IPS DF 6.9 (cell line): ENCODE measurements at regions not wholly inside any gene's neighbourhood (a gene's known extent, or its start where the extent isn't known, plus 50 kb on each side); places are given as distances from the start of the nearest gene placed in this dataset.

Source experiments
- DNase-seq: peaks from one replicate; pipeline ENCODE4 v3.0.0-alpha.2; 2013; ENCODE audit warnings: low read depth, low spot score
- H3K27ac ChIP-seq: one replicate; pipeline ENCODE4 v1.5.1; 2013; ENCODE audit warnings: low read length, control low read depth
- H3K27me3 ChIP-seq: 2 replicates; pipeline ENCODE4 v1.6.1; 2013; ENCODE audit warnings: mild to moderate bottlenecking, low read length; ENCODE audit not compliant: control insufficient read depth, insufficient read depth
- H3K36me3 ChIP-seq: 2 replicates; pipeline ENCODE4 v1.6.1; 2013; ENCODE audit warnings: low read length; ENCODE audit not compliant: control insufficient read depth, insufficient read depth
- H3K4me1 ChIP-seq: 2 replicates; pipeline ENCODE4 v1.6.1; 2013; ENCODE audit warnings: low read length; ENCODE audit not compliant: control insufficient read depth, insufficient read depth
- H3K4me3 ChIP-seq: 2 replicates; pipeline ENCODE4 v1.5.1; 2013; ENCODE audit warnings: mild to moderate bottlenecking, low read length
- H3K9me3 ChIP-seq: 2 replicates; pipeline ENCODE4 v1.6.1; 2013; ENCODE audit warnings: low read length, inconsistent platforms; ENCODE audit not compliant: control insufficient read depth, insufficient read depth
- WGBS: extraction: QIAGEN DNeasy Blood & Tissue Kit; methylation state at CpG from one replicate; pipeline ENCODE4 v1.1.7; 2013; ENCODE audit warnings: mixed read lengths, missing lambda C conversion rate; ENCODE audit not compliant: insufficient read length, insufficient coverage; 5-methylcytosine and 5-hydroxymethylcytosine counted together

DNA sequence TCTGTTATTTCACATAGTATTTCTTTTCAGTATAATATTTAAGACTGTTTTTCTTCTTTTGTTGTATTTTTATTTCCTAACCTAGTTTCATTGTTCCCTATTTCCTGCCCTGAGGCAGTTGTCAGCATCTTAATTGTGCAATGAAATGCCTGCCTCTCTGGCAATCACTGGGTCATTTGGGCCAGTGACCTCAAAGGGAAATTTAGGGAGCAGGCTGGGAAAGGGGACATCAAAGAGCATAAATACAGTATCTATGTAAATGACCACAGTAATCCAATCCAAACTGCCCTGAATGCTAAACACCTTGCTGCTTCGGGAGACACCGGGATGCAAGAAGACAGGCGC lies 147.8 kb downstream of the TLR5 start:
- WGBS: no CpG with 5 or more reads among the region's 3 CpGs
- H3K4me3 ChIP-seq: no peak overlapping the region
- peaks cover 2% of the 10 kb centered on the region; the same call in 1 of the 2 replicates for H3K4me1 ChIP-seq
- no peaks in the 10 kb centered on the region for H3K27me3 ChIP-seq
- no peaks in the 10 kb centered on the region for H3K36me3 ChIP-seq
- no peak for DNase-seq
- no peak overlapping the region for H3K27ac ChIP-seq
- no peaks in the 10 kb centered on the region for H3K9me3 ChIP-seq

GRCh38 chr1:222995620-222996309 lies 147.3 kb downstream of the TLR5 start:
- H3K4me1 ChIP-seq: peaks cover 2% of the 10 kb centered on the region; the same call in 1 of the 2 replicates
- H3K9me3 ChIP-seq: no peaks in the 10 kb centered on the region
- no peaks in the 10 kb centered on the region for H3K27me3 ChIP-seq
- H3K4me3 ChIP-seq: no peak overlapping the region
- no peak for DNase-seq
- H3K36me3 ChIP-seq: no peaks in the 10 kb centered on the region
- WGBS: no CpG with 5 or more reads among the region's 5 CpGs
- H3K27ac ChIP-seq: no peak overlapping the region

DNA sequence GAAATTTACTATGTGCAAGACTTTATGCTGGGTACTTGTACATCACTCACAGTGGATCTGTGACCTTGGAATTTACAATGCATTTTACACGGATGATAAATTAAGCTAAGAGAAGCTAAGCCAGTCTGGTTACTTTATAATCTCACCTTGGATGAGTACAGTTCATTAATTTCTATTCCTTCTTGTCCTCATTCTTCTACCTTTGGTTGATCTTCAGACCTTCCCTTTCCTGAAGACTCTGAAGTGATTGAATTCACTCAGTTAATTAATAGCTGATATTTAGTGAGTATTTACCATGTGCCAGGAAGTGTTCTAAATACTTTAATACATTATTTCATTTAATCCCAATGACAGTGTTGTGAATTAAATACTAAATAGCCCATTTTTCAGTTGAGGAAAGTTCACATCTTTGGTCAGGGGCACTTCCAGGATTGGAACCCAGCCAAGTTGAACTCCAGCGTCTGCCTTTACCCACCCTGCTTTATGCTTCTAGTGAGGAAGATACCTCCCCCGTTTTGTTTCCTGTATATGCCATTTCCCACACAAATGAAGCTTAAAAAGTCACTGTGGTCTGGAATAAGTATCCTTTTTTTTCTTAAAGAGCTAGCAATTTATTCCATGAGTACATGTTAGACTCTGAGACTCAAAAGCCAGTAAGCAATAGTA lies 146.6 kb downstream of the TLR5 start:
- WGBS: no CpG with 5 or more reads among the region's 3 CpGs
- H3K4me3 ChIP-seq: no peak overlapping the region
- no peaks in the 10 kb centered on the region for H3K9me3 ChIP-seq
- H3K27me3 ChIP-seq: no peaks in the 10 kb centered on the region
- DNase-seq: no peak
- H3K27ac ChIP-seq: no peak overlapping the region
- peaks cover 2% of the 10 kb centered on the region for H3K4me1 ChIP-seq
- no peaks in the 10 kb centered on the region for H3K36me3 ChIP-seq

- H3K27ac ChIP-seq: no peak overlapping the region
- H3K27me3 ChIP-seq: no peaks in the 10 kb centered on the region
- peaks cover 2% of the 10 kb centered on the region; the same call in 1 of the 2 replicates for H3K36me3 ChIP-seq
- DNase-seq: no peak
- H3K4me1 ChIP-seq: peaks cover 3% of the 10 kb centered on the region; the same call in 1 of the 2 replicates
- no peaks in the 10 kb centered on the region for H3K9me3 ChIP-seq
- H3K4me3 ChIP-seq: no peak overlapping the region
Observed at GRCh38 chr1:223000632-223001031, 142.4 kb downstream of the TLR5 start.

DNA sequence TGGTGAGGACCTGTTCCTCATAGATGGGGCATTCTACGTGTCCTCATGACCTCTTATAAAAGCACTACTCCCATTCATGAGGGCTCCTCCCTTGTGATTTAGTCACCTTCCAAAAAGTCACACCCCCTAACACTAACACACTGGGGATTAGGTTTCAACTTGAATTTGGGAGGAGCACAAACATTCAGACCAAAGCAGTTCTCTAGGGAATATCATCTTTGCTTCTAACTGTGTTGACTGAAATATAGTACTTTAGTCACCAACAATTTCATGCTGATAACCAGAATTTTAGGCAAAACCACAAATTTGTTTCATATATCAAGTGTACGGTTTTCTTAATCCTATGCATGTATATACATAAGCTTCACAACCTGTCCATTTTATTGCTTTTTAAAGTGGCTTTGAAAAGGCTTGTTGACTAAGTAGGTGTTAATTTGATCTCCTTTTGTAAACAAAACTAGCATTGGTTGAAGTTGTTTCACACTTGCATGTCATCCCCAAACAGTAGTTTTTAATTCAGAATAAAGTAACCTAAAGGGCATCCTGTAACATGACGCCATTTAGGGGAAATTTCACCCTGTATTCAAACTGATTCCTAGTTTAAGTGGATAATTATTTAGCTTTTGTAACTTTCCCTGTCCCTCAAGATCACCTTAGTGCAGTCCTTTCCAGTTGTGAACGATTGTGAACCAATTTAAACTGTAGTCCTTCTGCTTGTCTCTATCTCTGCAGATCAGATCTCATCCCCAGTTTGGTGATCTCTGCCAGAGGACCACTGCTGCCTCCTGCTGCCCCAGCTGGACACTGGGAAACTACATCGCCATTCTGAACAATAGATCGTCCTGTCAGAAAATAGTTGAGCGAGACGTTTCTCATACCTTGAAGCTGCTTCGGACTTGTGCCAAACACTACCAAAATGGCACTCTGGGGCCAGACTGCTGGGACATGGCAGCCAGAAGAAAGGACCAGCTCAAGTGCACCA lies 141.1 kb downstream of the TLR5 start:
- H3K9me3 ChIP-seq: no peaks in the 10 kb centered on the region
- peaks cover 3% of the 10 kb centered on the region; the same call in 1 of the 2 replicates for H3K4me1 ChIP-seq
- H3K27ac ChIP-seq: no peak overlapping the region
- H3K36me3 ChIP-seq: peaks cover 2% of the 10 kb centered on the region; the same call in 1 of the 2 replicates
- H3K27me3 ChIP-seq: no peaks in the 10 kb centered on the region
- H3K4me3 ChIP-seq: no peak overlapping the region
- DNase-seq: no peak
- whole genome bisulfite sequencing: no CpG with 5 or more reads among the region's 9 CpGs

- no peak overlapping the region for H3K4me3 ChIP-seq
- WGBS: no CpG with 5 or more reads among the region's 9 CpGs
- no peaks in the 10 kb centered on the region for H3K9me3 ChIP-seq
- peaks cover 3% of the 10 kb centered on the region; the same call in 1 of the 2 replicates for H3K4me1 ChIP-seq
- H3K36me3 ChIP-seq: peaks cover 2% of the 10 kb centered on the region; the same call in 1 of the 2 replicates
- no peaks in the 10 kb centered on the region for H3K27me3 ChIP-seq
- no peak for DNase-seq
- H3K27ac ChIP-seq: no peak overlapping the region
Observed at GRCh38 chr1:223003549-223003948, 139.5 kb downstream of the TLR5 start.

- H3K27ac ChIP-seq: no peak overlapping the region
- no peak for DNase-seq
- no peak overlapping the region for H3K4me3 ChIP-seq
- no CpG with 5 or more reads among the region's 5 CpGs for WGBS
- peaks cover 2% of the 10 kb centered on the region; the same call in 1 of the 2 replicates for H3K36me3 ChIP-seq
- H3K4me1 ChIP-seq: peaks cover 3% of the 10 kb centered on the region; the same call in 1 of the 2 replicates
- H3K9me3 ChIP-seq: no peaks in the 10 kb centered on the region
- H3K27me3 ChIP-seq: no peaks in the 10 kb centered on the region
Observed at GRCh38 chr1:223006371-223006770, 136.7 kb downstream of the TLR5 start.

GRCh38 chr1:223006917-223007648 lies 136.0 kb downstream of the TLR5 start:
- H3K9me3 ChIP-seq: no peaks in the 10 kb centered on the region
- H3K27ac ChIP-seq: no peak overlapping the region
- no peak for DNase-seq
- H3K36me3 ChIP-seq: peaks cover 2% of the 10 kb centered on the region; the same call in 1 of the 2 replicates
- H3K4me1 ChIP-seq: 0 out of 2 replicates have a peak, but pooled peaks cover 1% of the 10 kb centered on the region
- no peak overlapping the region for H3K4me3 ChIP-seq
- no peaks in the 10 kb centered on the region for H3K27me3 ChIP-seq
- no CpG with 5 or more reads among the region's 11 CpGs for WGBS

GRCh38 chr1:223007935-223008334 lies 135.1 kb downstream of the TLR5 start:
- no peak for DNase-seq
- Histone ChIP-seq H3K27me3 (no peaks in the 10 kb centered on the region), H3K4me1 (no peaks in the 10 kb centered on the region), H3K27ac (no peak overlapping the region), H3K36me3 (peaks cover 1% of the 10 kb centered on the region; the same call in 1 of the 2 replicates), H3K9me3 (no peaks in the 10 kb centered on the region), H3K4me3 (no peak overlapping the region)
- no CpG with 5 or more reads among the region's 7 CpGs for WGBS
